ENCODE measurements at regions not wholly inside any gene's neighbourhood (a gene's known extent, or its start where the extent isn't known, plus 50 kb on each side); places are given as distances from the start of the nearest gene placed in this dataset.

- TF ChIP-seq CTCF (IDR thresholded peaks at IDR 0.05) (no peak), POLR2A (IDR thresholded peaks at IDR 0.05) (no peak), POLR2AphosphoS5 (IDR thresholded peaks at IDR 0.05) (no peak)
Measured at GRCh38 chr4:54391104-54391503, 162.0 kb downstream of the PDGFRA start.
